Ascending aorta (tissue), 2 donors: ENCODE measurements at regions not wholly inside any gene's neighbourhood (a gene's known extent, or its start where the extent isn't known, plus 50 kb on each side); places are given as distances from the start of the nearest gene placed in this dataset.
"Not testable (repeated sequence)": the region's sequence is repeated elsewhere in the genome, so short reads cannot be mapped to it uniquely, and the experiment has no call there.

Experiments
- DNase-seq, 2 donors: peaks; one replicate each; pipeline ENCODE4 v3.0.0-alpha.2; 2019; ENCODE audit warnings: low spot score in 2 of 2
- H3K27ac ChIP-seq, 2 donors: fragments of 200-600 bp; sonication (generic); one replicate each; pipeline ENCODE4 v1.5.1; 2016 to 2017; ENCODE audit warnings: mild to moderate bottlenecking in 1 of 2
- H3K27me3 ChIP-seq: fragments of 200-600 bp; sonication (generic); one replicate; pipeline ENCODE4 v1.5.1; 2017
- H3K36me3 ChIP-seq, 2 donors: fragments of 200-600 bp; sonication (generic); one replicate each; pipeline ENCODE4 v1.5.1; 2016
- H3K4me1 ChIP-seq, 2 donors: fragments of 200-600 bp; sonication (generic); one replicate each; pipeline ENCODE4 v1.5.1; 2016 to 2017; ENCODE audit warnings: mild to moderate bottlenecking in 1 of 2
- H3K4me3 ChIP-seq, 2 donors: fragments of 200-600 bp; sonication (generic); one replicate each; pipeline ENCODE4 v1.5.1; 2016 to 2017; ENCODE audit warnings: mild to moderate bottlenecking in 1 of 2
- H3K9me3 ChIP-seq, 2 donors: fragments of 200-600 bp; sonication (generic); one replicate each; pipeline ENCODE4 v1.5.1; 2016
- intact Hi-C: fragments of 100-400 bp; cut with DNase I; formaldehyde crosslinking; loops from one replicate; pipeline ENCODE4 v1.15.1; 2023
- TF ChIP-seq, protein P1 (sequence below), 3 experiments: fragments of 200-600 bp in 2 of 3; fragments of 450-650 bp in 1 of 3; sonication (generic) in 2 of 3; IDR thresholded peaks; one replicate each; pipeline ENCODE4 v1.5.1; 2016 to 2019; ENCODE audit warnings: antibody characterized with exemption in 3 of 3, mild to moderate bottlenecking in 1 of 3, moderate library complexity in 1 of 3

DNA sequence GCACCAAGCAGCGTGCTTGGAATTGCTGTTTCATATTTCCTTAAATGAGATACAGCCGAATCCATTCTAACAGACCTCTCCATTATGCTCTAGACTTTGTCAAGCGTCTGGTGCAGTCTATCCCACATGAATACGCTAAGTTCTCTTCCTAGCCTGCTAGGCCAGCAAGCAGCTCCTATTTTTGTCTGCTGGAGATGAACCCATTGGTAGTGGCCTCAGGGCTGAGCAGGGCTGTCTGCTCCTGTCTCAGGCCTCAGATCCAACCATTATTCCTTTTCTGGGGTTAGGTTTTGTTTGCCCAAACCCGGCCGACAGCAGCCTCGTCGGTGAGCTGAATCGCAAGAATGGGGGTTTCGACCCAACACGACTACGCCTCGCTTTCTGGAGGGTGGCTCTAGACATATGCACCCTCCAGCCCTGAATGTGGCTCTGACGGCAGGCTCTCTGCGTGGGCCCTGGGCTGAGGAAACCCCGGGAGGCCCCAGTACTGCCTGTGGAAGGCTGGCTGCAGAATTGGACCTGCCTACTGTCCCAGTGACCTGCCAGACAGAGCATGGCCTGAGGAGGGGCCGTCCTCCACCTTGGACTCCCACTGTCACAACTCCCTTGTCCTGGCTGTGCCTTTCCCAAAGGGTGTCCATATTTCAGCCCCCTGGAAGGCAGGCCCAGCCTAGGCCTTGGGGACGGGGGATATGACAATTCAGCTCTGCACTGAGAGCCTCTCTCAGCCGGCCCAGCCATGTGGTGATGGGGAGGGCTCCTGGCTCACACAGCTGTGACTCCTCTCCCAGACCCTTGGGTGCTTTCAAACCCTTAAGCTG, 267.9 kb upstream of the TCERG1L start:
- H3K4me3 ChIP-seq, result no peak overlapping the region
- no peak for DNase-seq
- intact Hi-C loops, result no loop called here
- no peaks in the 10 kb centered on the region for H3K4me1 ChIP-seq
- no peak overlapping the region for H3K27ac ChIP-seq
- H3K36me3 ChIP-seq, result no peaks in the 10 kb centered on the region
- H3K27me3 ChIP-seq, result no peaks in the 10 kb centered on the region
- TF ChIP-seq, protein P1, sequence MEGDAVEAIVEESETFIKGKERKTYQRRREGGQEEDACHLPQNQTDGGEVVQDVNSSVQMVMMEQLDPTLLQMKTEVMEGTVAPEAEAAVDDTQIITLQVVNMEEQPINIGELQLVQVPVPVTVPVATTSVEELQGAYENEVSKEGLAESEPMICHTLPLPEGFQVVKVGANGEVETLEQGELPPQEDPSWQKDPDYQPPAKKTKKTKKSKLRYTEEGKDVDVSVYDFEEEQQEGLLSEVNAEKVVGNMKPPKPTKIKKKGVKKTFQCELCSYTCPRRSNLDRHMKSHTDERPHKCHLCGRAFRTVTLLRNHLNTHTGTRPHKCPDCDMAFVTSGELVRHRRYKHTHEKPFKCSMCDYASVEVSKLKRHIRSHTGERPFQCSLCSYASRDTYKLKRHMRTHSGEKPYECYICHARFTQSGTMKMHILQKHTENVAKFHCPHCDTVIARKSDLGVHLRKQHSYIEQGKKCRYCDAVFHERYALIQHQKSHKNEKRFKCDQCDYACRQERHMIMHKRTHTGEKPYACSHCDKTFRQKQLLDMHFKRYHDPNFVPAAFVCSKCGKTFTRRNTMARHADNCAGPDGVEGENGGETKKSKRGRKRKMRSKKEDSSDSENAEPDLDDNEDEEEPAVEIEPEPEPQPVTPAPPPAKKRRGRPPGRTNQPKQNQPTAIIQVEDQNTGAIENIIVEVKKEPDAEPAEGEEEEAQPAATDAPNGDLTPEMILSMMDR (IDR thresholded peaks at IDR 0.05), result no peak
- no peaks in the 10 kb centered on the region for H3K9me3 ChIP-seq

DNA sequence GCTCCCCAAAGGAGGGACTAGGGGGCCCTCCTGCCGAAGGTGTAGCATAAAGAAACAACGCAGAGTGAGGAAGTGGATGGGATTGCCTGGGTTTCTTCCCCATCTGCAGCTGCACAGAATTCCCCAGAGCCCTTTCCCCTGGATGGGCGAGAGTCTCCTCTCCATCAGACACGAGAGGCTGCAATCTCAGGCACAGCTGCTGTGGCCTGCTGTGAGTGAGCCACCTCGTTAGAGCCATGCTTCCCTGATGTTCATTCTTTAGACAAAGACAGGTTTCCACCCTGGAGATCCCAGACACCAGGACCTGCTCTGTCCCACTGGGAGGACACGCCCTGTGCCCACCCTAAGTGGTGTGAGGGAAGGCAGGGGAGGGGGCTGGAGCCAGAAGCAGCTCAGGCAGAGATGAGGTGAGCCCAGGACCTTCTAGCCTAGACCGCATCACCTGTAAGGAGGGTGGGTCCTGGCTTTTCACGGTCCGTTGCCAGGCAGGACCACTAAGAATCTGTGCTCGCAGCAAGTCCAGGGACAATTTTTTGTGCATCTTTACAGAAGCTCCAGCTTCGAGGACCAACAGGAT, 268.6 kb upstream of the TCERG1L start:
- intact Hi-C loops, result no loop called here
- Histone ChIP-seq H3K27ac (no peak overlapping the region), H3K36me3 (no peaks in the 10 kb centered on the region), H3K4me3 (no peak overlapping the region), H3K9me3 (no peaks in the 10 kb centered on the region), H3K27me3 (no peaks in the 10 kb centered on the region), H3K4me1 (no peaks in the 10 kb centered on the region)
- no peak for DNase-seq
- TF ChIP-seq, protein P1 (IDR thresholded peaks at IDR 0.05), result no peak

DNA sequence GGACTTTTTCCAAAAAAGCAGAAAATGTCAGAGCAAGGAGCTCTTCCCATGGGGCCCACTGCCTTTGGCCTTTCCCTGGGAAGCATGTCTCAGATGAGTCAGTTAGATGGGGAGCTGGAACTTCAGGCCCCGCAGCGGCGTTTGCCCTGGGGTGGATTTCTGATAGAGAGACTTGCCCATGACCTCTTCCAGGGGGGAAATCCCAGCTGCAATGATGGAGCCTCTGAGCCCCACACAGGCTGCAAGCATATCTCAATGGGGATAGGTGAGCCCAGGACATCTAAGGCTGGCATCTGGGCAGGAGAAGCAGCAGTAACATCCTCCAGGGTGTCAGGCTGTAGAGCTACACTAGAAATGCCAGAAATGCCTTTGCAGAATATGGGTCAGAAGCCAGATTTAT, 269.2 kb upstream of the TCERG1L start:
- Histone ChIP-seq H3K9me3 (no peaks in the 10 kb centered on the region), H3K4me1 (no peaks in the 10 kb centered on the region), H3K27ac (no peak overlapping the region), H3K36me3 (no peaks in the 10 kb centered on the region), H3K27me3 (no peaks in the 10 kb centered on the region), H3K4me3 (no peak overlapping the region)
- TF ChIP-seq, protein P1 (IDR thresholded peaks at IDR 0.05), result no peak
- DNase-seq, result peak in 1 of 2 donors; percentile 60
- intact Hi-C loops, result no loop called here

DNA sequence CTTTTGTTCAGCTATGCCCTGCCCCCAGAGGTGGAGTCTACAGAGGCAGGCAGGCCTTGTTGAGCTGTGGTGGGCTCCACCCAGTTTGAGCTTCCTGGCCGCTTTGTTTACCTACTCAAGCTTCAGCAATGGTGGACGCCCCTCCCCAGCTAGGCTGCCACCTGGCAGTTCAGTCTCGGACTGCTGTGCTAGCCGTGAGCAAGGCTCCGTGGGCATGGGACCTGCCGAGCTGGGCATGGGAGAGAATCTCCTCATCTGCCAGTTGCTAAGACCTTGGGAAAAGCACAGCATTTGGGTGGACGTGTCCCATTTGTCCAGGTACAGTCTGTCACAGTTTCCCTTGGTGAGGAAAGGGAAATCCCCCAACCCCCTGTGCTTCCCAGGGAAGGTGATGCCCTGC, 270.0 kb upstream of the TCERG1L start:
- H3K9me3 ChIP-seq, DNase-seq, H3K4me1 ChIP-seq, H3K4me3 ChIP-seq, intact Hi-C loops, H3K36me3 ChIP-seq, H3K27ac ChIP-seq, H3K27me3 ChIP-seq: not testable (repeated sequence)

DNA sequence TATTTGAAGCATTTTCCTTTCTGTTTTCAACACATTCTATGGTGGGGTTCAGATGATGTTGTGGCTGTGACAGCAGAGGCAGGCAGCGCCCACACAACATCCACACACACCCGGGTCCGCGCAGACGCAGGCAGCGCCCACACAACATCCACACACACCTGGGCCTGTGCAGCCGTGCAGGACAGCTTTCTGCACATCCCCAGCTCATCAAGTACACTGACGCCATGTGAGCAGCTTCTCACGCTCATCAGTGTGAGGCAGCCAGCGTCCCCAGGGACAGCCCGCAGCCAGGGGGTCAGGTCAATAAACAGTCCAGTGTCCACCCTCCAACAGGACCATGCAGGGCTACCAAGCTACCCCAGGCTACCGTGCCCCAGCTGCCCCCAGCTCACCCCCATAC, 272.8 kb upstream of the TCERG1L start:
- TF ChIP-seq, protein P1 (IDR thresholded peaks at IDR 0.05), result no peak
- no peaks in the 10 kb centered on the region for H3K27me3 ChIP-seq
- DNase-seq, result no peak

DNA sequence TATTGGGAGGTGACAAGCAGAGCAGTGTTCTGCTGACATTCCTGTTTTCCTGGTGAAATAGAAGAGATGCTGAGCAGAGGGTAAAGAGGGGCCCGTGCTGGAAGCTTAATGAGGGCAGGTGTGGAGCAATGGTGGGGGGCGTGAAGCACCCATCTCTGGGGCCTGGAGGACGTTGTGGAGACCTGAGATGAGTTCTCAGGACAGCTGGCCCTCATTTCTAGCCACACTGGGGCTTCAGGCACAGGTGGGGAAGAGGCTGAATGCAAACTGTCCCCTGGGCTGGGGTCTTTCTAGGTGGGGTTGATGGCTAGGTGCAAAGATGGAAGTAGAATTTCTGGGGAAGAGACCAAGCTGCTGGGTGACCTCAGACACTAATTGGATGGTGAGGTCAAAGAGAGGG, 274.2 kb upstream of the TCERG1L start:
- DNase-seq, result no peak
- Histone ChIP-seq H3K27ac (no peak overlapping the region), H3K4me3 (no peak overlapping the region), H3K4me1 (no peaks in the 10 kb centered on the region), H3K9me3 (no peaks in the 10 kb centered on the region), H3K36me3 (no peaks in the 10 kb centered on the region), H3K27me3 (no peaks in the 10 kb centered on the region)
- TF ChIP-seq, protein P1 (IDR thresholded peaks at IDR 0.05), result no peak
- intact Hi-C loops, result no loop called here

More for the DNA sequence above, 272.8 kb upstream of the TCERG1L start:
- Histone ChIP-seq H3K4me1 (no peaks in the 10 kb centered on the region), H3K27ac (no peak overlapping the region), H3K9me3 (no peaks in the 10 kb centered on the region), H3K4me3 (no peak overlapping the region), H3K36me3 (no peaks in the 10 kb centered on the region)
- intact Hi-C loops, result no loop called here
